Liver (tissue), 8 donors: ENCODE measurements at regions not wholly inside any gene's neighbourhood (a gene's known extent, or its start where the extent isn't known, plus 50 kb on each side); places are given as distances from the start of the nearest gene placed in this dataset.

Experiments used
- DNase-seq: peaks from one replicate; pipeline ENCODE4 v3.0.0-alpha.2; 2017; ENCODE audit warnings: low spot score
- H3K27ac ChIP-seq, 2 donors: one replicate each; pipeline ENCODE4 v1.7.0; 2013; ENCODE audit warnings: inconsistent platforms in 2 of 2, low read length in 2 of 2, control low read depth in 1 of 2, low read depth in 1 of 2, mild to moderate bottlenecking in 1 of 2
- H3K27me3 ChIP-seq, 4 donors: one replicate each; pipeline versions ENCODE4 v1.6.1 to v1.7.0; 2013; ENCODE audit warnings: low read length in 3 of 4, inconsistent platforms in 1 of 4, mild to moderate bottlenecking in 1 of 4, moderate library complexity in 1 of 4; ENCODE audit not compliant: control insufficient read depth in 4 of 4, insufficient read depth in 4 of 4
- H3K36me3 ChIP-seq, 4 donors: one replicate each; pipeline versions ENCODE4 v1.6.1 to v1.7.0; 2013; ENCODE audit warnings: low read length in 3 of 4, mild to moderate bottlenecking in 3 of 4, low read depth in 1 of 4, moderate library complexity in 1 of 4; ENCODE audit not compliant: control insufficient read depth in 4 of 4, insufficient read depth in 3 of 4
- H3K4me1 ChIP-seq, 4 donors: one replicate each; pipeline versions ENCODE4 v1.6.1 to v1.7.0; 2013; ENCODE audit warnings: low read length in 3 of 4, mild to moderate bottlenecking in 3 of 4, moderate library complexity in 1 of 4; ENCODE audit not compliant: control insufficient read depth in 4 of 4, insufficient read depth in 4 of 4
- H3K4me3 ChIP-seq, 3 donors: one replicate each; pipeline versions ENCODE4 v1.6.1 to v1.7.0; 2013; ENCODE audit warnings: low read length in 3 of 3, control low read depth in 1 of 3, low read depth in 1 of 3, mild to moderate bottlenecking in 1 of 3
- H3K9ac ChIP-seq, 2 donors: one replicate each; pipeline ENCODE4 v1.7.0; 2013; ENCODE audit warnings: low read length in 2 of 2, mild to moderate bottlenecking in 2 of 2, moderate library complexity in 2 of 2, control low read depth in 1 of 2, low read depth in 1 of 2
- H3K9me3 ChIP-seq, 4 donors: one replicate each; pipeline versions ENCODE4 v1.6.1 to v1.7.0; 2013; ENCODE audit warnings: low read length in 3 of 4; ENCODE audit not compliant: control insufficient read depth in 4 of 4
- ATF3 ChIP-seq: IDR thresholded peaks from 2 replicates; pipeline ENCODE4 v1.6.1; 2016; ENCODE audit warnings: antibody characterized with exemption
- CTCF ChIP-seq: fragments of 150-350 bp; IDR thresholded peaks from 2 replicates; pipeline ENCODE4 v1.5.1; 2017; ENCODE audit warnings: improper control_type of control experiment, low read depth, low read length; ENCODE audit not compliant: missing input control
- EGR1 ChIP-seq, 2 donors: IDR thresholded peaks; 2 replicates each; pipeline ENCODE4 v1.6.1; 2016 to 2018; ENCODE audit warnings: antibody characterized with exemption in 2 of 2, low read depth in 2 of 2
- FOXA2 ChIP-seq: IDR thresholded peaks from 2 replicates; pipeline ENCODE4 v1.6.1; 2016; ENCODE audit warnings: antibody characterized with exemption
- GABPA ChIP-seq, 2 donors: IDR thresholded peaks in 1 of 2; conservative IDR thresholded peaks in 1 of 2; 2 replicates each; pipeline ENCODE4 v1.6.1; 2016; ENCODE audit warnings: antibody characterized with exemption in 2 of 2, mild to moderate bottlenecking in 1 of 2, moderate library complexity in 1 of 2
- HNF4A ChIP-seq, 2 donors: conservative IDR thresholded peaks; 2 replicates each; pipeline ENCODE4 v1.6.1; 2016; ENCODE audit warnings: antibody characterized with exemption in 2 of 2, mild to moderate bottlenecking in 2 of 2
- HNF4G ChIP-seq: IDR thresholded peaks from 2 replicates; pipeline ENCODE4 v1.6.1; 2016; ENCODE audit warnings: antibody characterized with exemption
- JUND ChIP-seq, 2 donors: IDR thresholded peaks; 2 replicates each; pipeline ENCODE4 v1.6.1; 2016; ENCODE audit warnings: antibody characterized with exemption in 2 of 2
- NR2F2 ChIP-seq: IDR thresholded peaks from 2 replicates; pipeline ENCODE4 v1.6.1; 2016; ENCODE audit warnings: antibody characterized with exemption
- RAD21 ChIP-seq, 2 donors: IDR thresholded peaks; 2 replicates each; pipeline ENCODE4 v1.6.1; 2016; ENCODE audit warnings: antibody characterized with exemption in 2 of 2, mild to moderate bottlenecking in 2 of 2
- REST ChIP-seq: IDR thresholded peaks from 2 replicates; pipeline ENCODE4 v1.6.1; 2016; ENCODE audit warnings: antibody characterized with exemption, mild to moderate bottlenecking
- RXRA ChIP-seq, 2 donors: IDR thresholded peaks; 2 replicates each; pipeline ENCODE4 v1.6.1; 2017 to 2018; ENCODE audit warnings: antibody characterized with exemption in 2 of 2, mild to moderate bottlenecking in 1 of 2
- SP1 ChIP-seq: IDR thresholded peaks from 2 replicates; pipeline ENCODE4 v1.6.1; 2018; ENCODE audit warnings: antibody characterized with exemption, mild to moderate bottlenecking
- TAF1 ChIP-seq: conservative IDR thresholded peaks from 2 replicates; pipeline ENCODE4 v1.6.1; 2016; ENCODE audit warnings: antibody characterized with exemption, mild to moderate bottlenecking
- YY1 ChIP-seq: IDR thresholded peaks from 2 replicates; pipeline ENCODE4 v1.6.1; 2016; ENCODE audit warnings: antibody characterized with exemption, mild to moderate bottlenecking
- ZBTB33 ChIP-seq: IDR thresholded peaks from 2 replicates; pipeline ENCODE4 v1.6.1; 2016; ENCODE audit warnings: antibody characterized with exemption
- WGBS: extraction: QIAGEN DNeasy Blood & Tissue Kit; methylation state at CpG from one replicate; pipeline ENCODE4 v1.1.7; 2013; 5-methylcytosine and 5-hydroxymethylcytosine counted together
- donor health status: healthy.
- donor health status: healthy.
- donor health status: healthy.
- donor health status: healthy.
- donor health status: healthy.

- peak; percentile 24 for DNase-seq
- H3K9me3 ChIP-seq, result no peaks in the 10 kb centered on the region
- peak overlapping the region in 1 of 2 donors; percentile 62 for H3K9ac ChIP-seq
- WGBS, result 71% methylated on average over 13 of the region's 13 CpGs
- peak overlapping the region in 1 of 2 donors; percentile 48 for H3K27ac ChIP-seq
- peaks cover 4 to 15% (median 6%) of the 10 kb centered on the region in 4 donors for H3K4me1 ChIP-seq
- H3K27me3 ChIP-seq, result no peaks in the 10 kb centered on the region
- no peak for TF ChIP-seq RXRA (IDR thresholded peaks at IDR 0.05)
- no peak for TF ChIP-seq YY1
- TF ChIP-seq HNF4A (conservative IDR thresholded peaks at IDR 0.05), result no peak
- no peak for TF ChIP-seq GABPA (IDR thresholded peaks at IDR 0.05 in 1 of 2, conservative IDR thresholded peaks at IDR 0.05 in 1 of 2)
- no peak for TF ChIP-seq CTCF
- no peak for TF ChIP-seq NR2F2
- no peak for TF ChIP-seq HNF4G
- TF ChIP-seq TAF1, result no peak
- TF ChIP-seq ATF3, result no peak
- no peak for TF ChIP-seq ZBTB33
- TF ChIP-seq FOXA2, result no peak
- no peak for TF ChIP-seq JUND (IDR thresholded peaks at IDR 0.05)
- TF ChIP-seq EGR1 (IDR thresholded peaks at IDR 0.05; ENCODE audit: low read depth in 2 of 2), result no peak
- no peak for TF ChIP-seq SP1
- TF ChIP-seq REST, result no peak
- H3K36me3 ChIP-seq, result no peaks in the 10 kb centered on the region
- H3K4me3 ChIP-seq, result no peak overlapping the region
Observed at GRCh38 chr6:167572841-167573271, 248.0 kb downstream of the TTLL2 start.

GRCh38 chr6:167573461-167574215, 248.8 kb downstream of the TTLL2 start:
- DNase-seq, result peak; percentile 25
- 52% methylated on average over 16 of the region's 16 CpGs for WGBS
- H3K27ac ChIP-seq, result peak overlapping the region; percentile 24 to 48

More at GRCh38 chr6:167573461-167574215, 248.8 kb downstream of the TTLL2 start:
- no peak for TF ChIP-seq FOXA2
- TF ChIP-seq ZBTB33, result no peak
- TF ChIP-seq RAD21 (IDR thresholded peaks at IDR 0.05), result peak; percentile 50 to 52
- TF ChIP-seq SP1, result no peak
- TF ChIP-seq RXRA (IDR thresholded peaks at IDR 0.05), result peak; percentile 39 to 74
- TF ChIP-seq HNF4A (conservative IDR thresholded peaks at IDR 0.05), result peak; percentile 21 to 62
- TF ChIP-seq EGR1 (IDR thresholded peaks at IDR 0.05; ENCODE audit: low read depth in 2 of 2), result no peak
- peak; percentile 19 for TF ChIP-seq NR2F2
- Histone ChIP-seq H3K4me3 (no peak overlapping the region), H3K4me1 (peaks cover 4 to 15% (median 6%) of the 10 kb centered on the region in 4 donors), H3K27me3 (no peaks in the 10 kb centered on the region), H3K9ac (peak overlapping the region in 1 of 2 donors; percentile 62), H3K9me3 (no peaks in the 10 kb centered on the region), H3K36me3 (no peaks in the 10 kb centered on the region)
